CD14-positive monocyte (primary cell): ENCODE measurements at regions not wholly inside any gene's neighbourhood (a gene's known extent, or its start where the extent isn't known, plus 50 kb on each side); places are given as distances from the start of the nearest gene placed in this dataset.

Experiments used
- DNase-seq, 3 donors: peaks; one replicate each; pipeline ENCODE4 v3.0.0-alpha.2; 2011 to 2022
- H2AFZ ChIP-seq: 2 replicates; pipeline ENCODE4 v1.6.0; 2012; ENCODE audit warnings: mild to moderate bottlenecking, low read depth, low read length, inconsistent platforms; ENCODE audit not compliant: insufficient read depth, poor library complexity, severe bottlenecking
- H3K27ac ChIP-seq, 2 donors: 1 replicate in 1 of 2; 2 replicates in 1 of 2; pipeline ENCODE4 v1.5.1; 2012 to 2013; ENCODE audit warnings: low read length in 2 of 2, control low read depth in 1 of 2, inconsistent platforms in 1 of 2, low read depth in 1 of 2, mild to moderate bottlenecking in 1 of 2
- H3K27me3 ChIP-seq, 2 donors: one replicate each; pipeline versions ENCODE4 v1.6.0 to v1.6.1; 2011 to 2013; ENCODE audit warnings: low read length in 2 of 2; ENCODE audit not compliant: control insufficient read depth in 2 of 2, insufficient read depth in 2 of 2
- H3K36me3 ChIP-seq, 2 donors: replicated peaks in 1 of 2; 1 replicate in 1 of 2; 2 replicates in 1 of 2; pipeline versions ENCODE4 v1.5.1 to v1.6.1; 2012 to 2013; ENCODE audit warnings: low read length in 2 of 2, control low read depth in 1 of 2, inconsistent platforms in 1 of 2, mild to moderate bottlenecking in 1 of 2; ENCODE audit not compliant: insufficient read depth in 2 of 2, control insufficient read depth in 1 of 2
- H3K4me1 ChIP-seq, 2 donors: 1 replicate in 1 of 2; 2 replicates in 1 of 2; pipeline versions ENCODE4 v1.5.1 to v1.6.1; 2012 to 2013; ENCODE audit warnings: low read length in 2 of 2, control low read depth in 1 of 2, inconsistent platforms in 1 of 2, mild to moderate bottlenecking in 1 of 2, moderate library complexity in 1 of 2; ENCODE audit not compliant: insufficient read depth in 2 of 2, control insufficient read depth in 1 of 2
- H3K4me2 ChIP-seq: replicated peaks from 2 replicates; pipeline ENCODE3; 2012; ENCODE audit warnings: low read length, moderate library complexity, mild to moderate bottlenecking; ENCODE audit not compliant: poor library complexity, severe bottlenecking; ENCODE audit errors: extremely low read depth
- H3K4me3 ChIP-seq, 3 experiments: fragments of 200-600 bp in 1 of 3; sonication (generic) in 1 of 3; replicated peaks in 1 of 3; 1 replicate in 2 of 3; 2 replicates in 1 of 3; pipeline ENCODE4 v1.5.1; 2011 to 2013; ENCODE audit warnings: low read length in 3 of 3, mild to moderate bottlenecking in 3 of 3, control low read depth in 2 of 3, low read depth in 2 of 3, inconsistent platforms in 1 of 3, moderate library complexity in 1 of 3
- H3K79me2 ChIP-seq: 2 replicates; pipeline ENCODE4 v1.6.0; 2012; ENCODE audit warnings: mild to moderate bottlenecking, control low read depth, inconsistent platforms, low read length, moderate library complexity; ENCODE audit not compliant: insufficient read depth
- H3K9ac ChIP-seq: 2 replicates; pipeline ENCODE4 v1.6.0; 2017; ENCODE audit warnings: low read length, mild to moderate bottlenecking; ENCODE audit not compliant: insufficient read depth, poor library complexity, severe bottlenecking
- H3K9me3 ChIP-seq, 2 donors: replicated peaks in 1 of 2; 1 replicate in 1 of 2; 2 replicates in 1 of 2; pipeline versions ENCODE4 v1.5.1 to v1.6.1; 2012 to 2013; ENCODE audit warnings: low read length in 2 of 2, control low read depth in 1 of 2; ENCODE audit not compliant: control insufficient read depth in 1 of 2, insufficient read depth in 1 of 2
- H4K20me1 ChIP-seq: 2 replicates; pipeline ENCODE4 v1.6.0; 2012; ENCODE audit warnings: mild to moderate bottlenecking, low read length, control low read depth, moderate library complexity; ENCODE audit not compliant: insufficient read depth
- H3K27ac Mint-ChIP-seq, 7 donors: one replicate each; pipeline ENCODE4 v1.8.0; 2020; ENCODE audit warnings: mild to moderate bottlenecking in 7 of 7, mixed read lengths in 7 of 7, moderate library complexity in 6 of 7, inconsistent platforms in 2 of 7
- H3K27me3 Mint-ChIP-seq, 3 donors: one replicate each; pipeline ENCODE4 v1.8.0; 2021 to 2022; ENCODE audit warnings: low read depth in 3 of 3, mild to moderate bottlenecking in 3 of 3, mixed read lengths in 3 of 3, moderate library complexity in 3 of 3, inconsistent platforms in 1 of 3
- H3K36me3 Mint-ChIP-seq, 2 donors: one replicate each; pipeline ENCODE4 v1.8.0; 2020; ENCODE audit warnings: mixed read lengths in 2 of 2, inconsistent platforms in 1 of 2, mild to moderate bottlenecking in 1 of 2
- H3K4me1 Mint-ChIP-seq: one replicate; pipeline ENCODE4 v1.8.0; 2020; ENCODE audit warnings: mild to moderate bottlenecking, mixed read lengths
- H3K4me3 Mint-ChIP-seq, 2 donors: one replicate each; pipeline ENCODE4 v1.8.0; 2020; ENCODE audit warnings: mild to moderate bottlenecking in 2 of 2, mixed read lengths in 2 of 2, moderate library complexity in 1 of 2
- H3K9me3 Mint-ChIP-seq, 7 donors: one replicate each; pipeline ENCODE4 v1.8.0; 2020 to 2022; ENCODE audit warnings: mixed read lengths in 7 of 7, mild to moderate bottlenecking in 6 of 7, moderate library complexity in 6 of 7, inconsistent platforms in 2 of 7
- CTCF ChIP-seq: fragments of 200-600 bp; IDR thresholded peaks from one replicate; pipeline ENCODE4 v1.8.0; 2022; ENCODE audit warnings: antibody characterized with exemption, mild to moderate bottlenecking
- WGBS: methylation state at CpG from one replicate; pipeline ENCODE4 v1.1.5; 2013; ENCODE audit warnings: missing lambda C conversion rate; ENCODE audit not compliant: insufficient coverage; 5-methylcytosine and 5-hydroxymethylcytosine counted together
- intact Hi-C, 2 donors: fragments of 100-400 bp; cut with micrococcal nuclease; formaldehyde crosslinking; loops; one replicate each; pipeline versions ENCODE4 v1.15.0 to v1.15.1; 2023

DNA sequence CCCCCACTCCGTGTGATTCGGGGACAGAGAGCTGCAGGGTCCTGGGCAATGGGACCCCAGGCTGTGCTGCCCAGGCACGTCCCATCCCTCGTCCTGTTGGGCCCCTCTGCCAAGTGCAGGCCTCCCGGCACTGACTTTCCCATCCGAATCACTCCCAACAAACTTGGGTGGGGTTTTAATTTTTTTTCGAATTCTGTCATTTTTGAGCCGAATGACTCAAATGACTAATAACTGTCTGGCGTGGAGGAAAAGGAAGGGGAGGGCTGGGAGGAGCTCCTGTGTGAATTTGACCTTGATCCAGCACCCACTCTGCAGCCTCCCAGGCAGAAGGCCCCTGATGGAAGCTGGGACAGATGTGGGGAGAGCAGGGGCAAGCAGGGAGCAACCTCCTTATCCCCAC is 1173.2 kb downstream of the BRD1 start:
- Histone ChIP-seq H3K9ac (no peak overlapping the region), H3K79me2 (no peaks in the 10 kb centered on the region), H3K9me3 (no peaks in the 10 kb centered on the region), H3K4me2 (no peak overlapping the region), H3K27ac (no peak overlapping the region), H2AFZ (no peak overlapping the region), H3K4me3 (no peak overlapping the region), H3K36me3 (no peaks in the 10 kb centered on the region), H3K4me1 (no peaks in the 10 kb centered on the region), H4K20me1 (no peaks in the 10 kb centered on the region), H3K27me3 (no peaks in the 10 kb centered on the region)
- no peak for TF ChIP-seq CTCF
- H3K9me3 Mint-ChIP-seq, result peaks cover 0 to 5% (median 0%) of the 10 kb centered on the region in 7 donors
- no peak overlapping the region for H3K27ac Mint-ChIP-seq
- no peaks in the 10 kb centered on the region for H3K36me3 Mint-ChIP-seq
- no peaks in the 10 kb centered on the region for H3K4me1 Mint-ChIP-seq
- WGBS, result 93% methylated on average over 3 of the region's 9 CpGs
- H3K4me3 Mint-ChIP-seq, result no peak overlapping the region
- H3K27me3 Mint-ChIP-seq, result peaks cover 0 to under 1% (median 0%) of the 10 kb centered on the region in 3 donors
- intact Hi-C loops, result no loop called here
- DNase-seq, result no peak

DNA sequence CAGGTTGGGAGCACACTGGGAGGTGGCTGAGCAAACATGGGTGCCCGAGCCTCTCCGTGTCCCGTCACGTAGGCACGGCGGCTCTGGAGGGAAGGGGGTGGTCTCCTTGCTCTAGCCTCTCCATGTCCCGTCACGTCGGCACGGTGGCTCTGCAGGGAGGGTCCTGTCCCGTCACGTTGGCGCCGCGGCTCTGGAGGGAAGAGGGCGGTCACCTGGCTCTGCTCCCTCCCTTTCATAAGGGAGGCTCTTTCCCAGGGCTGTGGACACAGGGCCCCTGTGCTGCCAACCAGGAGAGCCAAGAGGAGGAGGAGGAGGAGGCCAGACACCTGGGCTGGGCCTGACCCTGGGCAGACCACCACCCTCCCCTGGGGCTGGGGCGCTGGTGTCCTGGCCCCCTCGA is 1173.7 kb downstream of the BRD1 start:
- Mint-ChIP-seq H3K4me1 (no peaks in the 10 kb centered on the region), H3K9me3 (peaks cover 0 to 5% (median 0%) of the 10 kb centered on the region in 7 donors), H3K27ac (no peak overlapping the region), H3K4me3 (no peak overlapping the region), H3K27me3 (peaks cover 0 to 2% (median 0%) of the 10 kb centered on the region in 3 donors), H3K36me3 (no peaks in the 10 kb centered on the region)
- no peaks in the 10 kb centered on the region for H3K27me3 ChIP-seq
- no peaks in the 10 kb centered on the region for H3K4me1 ChIP-seq
- H3K9me3 ChIP-seq, result no peaks in the 10 kb centered on the region
- intact Hi-C loops, result no loop called here
- H3K9ac ChIP-seq, result no peak overlapping the region
- H3K36me3 ChIP-seq, result no peaks in the 10 kb centered on the region
- no peak for DNase-seq
- H3K27ac ChIP-seq, result no peak overlapping the region
- no peaks in the 10 kb centered on the region for H3K79me2 ChIP-seq
- H3K4me3 ChIP-seq, result no peak overlapping the region
- TF ChIP-seq CTCF, result no peak
- no peaks in the 10 kb centered on the region for H4K20me1 ChIP-seq
- H3K4me2 ChIP-seq, result no peak overlapping the region
- 92% methylated on average over 15 of the region's 18 CpGs for WGBS
- H2AFZ ChIP-seq, result no peak overlapping the region
